ENCODE measurements at regions not wholly inside any gene's neighbourhood (a gene's known extent, or its start where the extent isn't known, plus 50 kb on each side); places are given as distances from the start of the nearest gene placed in this dataset.

GRCh38 chr20:7692478-7692877, 247.8 kb downstream of the HAO1 start:
- H3K18ac ChIP-seq (ENCODE audit: low read length): no peak overlapping the region
- H3K27me3 ChIP-seq (ENCODE audit: insufficient read depth, low read length): no peaks in the 10 kb centered on the region
- no CpG with 5 or more reads among the region's 1 CpG for WGBS (ENCODE audit: extremely low coverage, insufficient coverage, insufficient read length)
- H2AK5ac ChIP-seq (ENCODE audit: low read length): no peak overlapping the region
- H3K79me2 ChIP-seq (ENCODE audit: control insufficient read depth, insufficient read depth, low read length, poor library complexity): no peaks in the 10 kb centered on the region
- H3K23ac ChIP-seq (ENCODE audit: low read length): no peak overlapping the region
- H3K4me1 ChIP-seq (ENCODE audit: control insufficient read depth in 1 of 2, insufficient read depth in 2 of 2, low read length in 2 of 2): peaks cover 0 to 4% of the 10 kb centered on the region in 2 experiments
- no peaks in the 10 kb centered on the region for H3K79me1 ChIP-seq (ENCODE audit: low read length)
- H2BK5ac ChIP-seq (ENCODE audit: low read depth, low read length, poor library complexity): no peak overlapping the region
- peak overlapping the region; percentile 1 for H2AFZ ChIP-seq (ENCODE audit: insufficient read depth, low read length, poor library complexity)
- H2BK120ac ChIP-seq (ENCODE audit: insufficient read depth, low read length, poor library complexity): no peak overlapping the region
- H3K36me3 ChIP-seq (ENCODE audit: control insufficient read depth in 1 of 2, insufficient read depth in 2 of 2, low read length in 2 of 2): no peaks in the 10 kb centered on the region
- peaks cover 1% of the 10 kb centered on the region for H3K9me3 ChIP-seq (ENCODE audit: insufficient read depth, low read depth, low read length)
- peak overlapping the region; percentile 1 for H3K27ac ChIP-seq (ENCODE audit: low read depth, low read length)
- no peak overlapping the region for H4K12ac ChIP-seq (ENCODE audit: low read depth, low read length)
- H3K4me2 ChIP-seq (ENCODE audit: low read length): no peak overlapping the region
- H3K4ac ChIP-seq (ENCODE audit: low read depth, low read length): no peak overlapping the region
- H2BK12ac ChIP-seq (ENCODE audit: low read length): no peak overlapping the region
- DNase-seq: no peak
- H3K4me3 ChIP-seq (ENCODE audit: low read depth, low read length): no peak overlapping the region
- no peak overlapping the region for H4K91ac ChIP-seq (ENCODE audit: low read depth, low read length)
- H3K9ac ChIP-seq (ENCODE audit: low read length): no peak overlapping the region
- H3K14ac ChIP-seq (ENCODE audit: low read length): no peak overlapping the region
- no peak overlapping the region for H4K8ac ChIP-seq (ENCODE audit: low read depth, low read length)

- Histone ChIP-seq H3K14ac (ENCODE audit: low read length) (no peak overlapping the region), H3K27me3 (ENCODE audit: insufficient read depth, low read length) (no peaks in the 10 kb centered on the region), H2BK5ac (ENCODE audit: low read depth, low read length, poor library complexity) (no peak overlapping the region), H2AFZ (ENCODE audit: insufficient read depth, low read length, poor library complexity) (no peak overlapping the region), H3K36me3 (ENCODE audit: control insufficient read depth in 1 of 2, insufficient read depth in 2 of 2, low read length in 2 of 2) (no peaks in the 10 kb centered on the region), H3K79me1 (ENCODE audit: low read length) (no peaks in the 10 kb centered on the region), H3K23ac (ENCODE audit: low read length) (no peak overlapping the region), H2BK120ac (ENCODE audit: insufficient read depth, low read length, poor library complexity) (no peak overlapping the region), H3K9ac (ENCODE audit: low read length) (no peak overlapping the region), H3K4me2 (ENCODE audit: low read length) (no peak overlapping the region), H4K91ac (ENCODE audit: low read depth, low read length) (no peak overlapping the region), H4K12ac (ENCODE audit: low read depth, low read length) (no peak overlapping the region), H3K18ac (ENCODE audit: low read length) (no peak overlapping the region), H4K8ac (ENCODE audit: low read depth, low read length) (no peak overlapping the region), H3K9me3 (ENCODE audit: insufficient read depth, low read depth, low read length) (peaks cover 1% of the 10 kb centered on the region), H2BK12ac (ENCODE audit: low read length) (no peak overlapping the region), H3K4ac (ENCODE audit: low read depth, low read length) (no peak overlapping the region), H3K27ac (ENCODE audit: low read depth, low read length) (no peak overlapping the region), H3K79me2 (ENCODE audit: control insufficient read depth, insufficient read depth, low read length, poor library complexity) (no peaks in the 10 kb centered on the region), H3K4me3 (ENCODE audit: low read depth, low read length) (no peak overlapping the region), H2AK5ac (ENCODE audit: low read length) (no peak overlapping the region), H3K4me1 (ENCODE audit: control insufficient read depth in 1 of 2, insufficient read depth in 2 of 2, low read length in 2 of 2) (peaks cover 0 to 4% of the 10 kb centered on the region in 2 experiments)
- no peak for DNase-seq
These were observed 246.5 kb downstream of the HAO1 start for GRCh38 chr20:7693761-7694160.

- H3K27ac ChIP-seq (ENCODE audit: low read depth, low read length): no peak overlapping the region
- no peak overlapping the region for H2BK5ac ChIP-seq (ENCODE audit: low read depth, low read length, poor library complexity)
- no peak overlapping the region for H3K4ac ChIP-seq (ENCODE audit: low read depth, low read length)
- no peak overlapping the region for H3K18ac ChIP-seq (ENCODE audit: low read length)
- no peak overlapping the region for H2AFZ ChIP-seq (ENCODE audit: insufficient read depth, low read length, poor library complexity)
- H3K4me1 ChIP-seq (ENCODE audit: control insufficient read depth in 1 of 2, insufficient read depth in 2 of 2, low read length in 2 of 2): peaks cover 0 to 4% of the 10 kb centered on the region in 2 experiments
- no peak overlapping the region for H3K14ac ChIP-seq (ENCODE audit: low read length)
- H2AK5ac ChIP-seq (ENCODE audit: low read length): no peak overlapping the region
- H3K9me3 ChIP-seq (ENCODE audit: insufficient read depth, low read depth, low read length): peaks cover 1% of the 10 kb centered on the region
- H2BK120ac ChIP-seq (ENCODE audit: insufficient read depth, low read length, poor library complexity): no peak overlapping the region
- WGBS (ENCODE audit: extremely low coverage, insufficient coverage, insufficient read length): no CpG with 5 or more reads among the region's 5 CpGs
- H4K8ac ChIP-seq (ENCODE audit: low read depth, low read length): no peak overlapping the region
- H4K12ac ChIP-seq (ENCODE audit: low read depth, low read length): no peak overlapping the region
- DNase-seq: no peak
- no peaks in the 10 kb centered on the region for H3K79me1 ChIP-seq (ENCODE audit: low read length)
- H4K91ac ChIP-seq (ENCODE audit: low read depth, low read length): no peak overlapping the region
- no peaks in the 10 kb centered on the region for H3K79me2 ChIP-seq (ENCODE audit: control insufficient read depth, insufficient read depth, low read length, poor library complexity)
- no peak overlapping the region for H2BK12ac ChIP-seq (ENCODE audit: low read length)
- no peak overlapping the region for H3K23ac ChIP-seq (ENCODE audit: low read length)
- no peaks in the 10 kb centered on the region for H3K36me3 ChIP-seq (ENCODE audit: control insufficient read depth in 1 of 2, insufficient read depth in 2 of 2, low read length in 2 of 2)
- H3K4me2 ChIP-seq (ENCODE audit: low read length): no peak overlapping the region
- no peak overlapping the region for H3K9ac ChIP-seq (ENCODE audit: low read length)
- no peak overlapping the region for H3K4me3 ChIP-seq (ENCODE audit: low read depth, low read length)
- H3K27me3 ChIP-seq (ENCODE audit: insufficient read depth, low read length): no peaks in the 10 kb centered on the region
These were observed 245.2 kb downstream of the HAO1 start for GRCh38 chr20:7695051-7695495.

GRCh38 chr20:7695635-7696034, 244.6 kb downstream of the HAO1 start:
- H3K27ac ChIP-seq (ENCODE audit: low read depth, low read length): no peak overlapping the region
- H3K79me2 ChIP-seq (ENCODE audit: control insufficient read depth, insufficient read depth, low read length, poor library complexity): no peaks in the 10 kb centered on the region
- H3K36me3 ChIP-seq (ENCODE audit: control insufficient read depth in 1 of 2, insufficient read depth in 2 of 2, low read length in 2 of 2): no peaks in the 10 kb centered on the region
- H2AFZ ChIP-seq (ENCODE audit: insufficient read depth, low read length, poor library complexity): no peak overlapping the region
- H4K12ac ChIP-seq (ENCODE audit: low read depth, low read length): no peak overlapping the region
- no peak overlapping the region for H3K4ac ChIP-seq (ENCODE audit: low read depth, low read length)
- no peak overlapping the region for H4K8ac ChIP-seq (ENCODE audit: low read depth, low read length)
- no peak overlapping the region for H2BK5ac ChIP-seq (ENCODE audit: low read depth, low read length, poor library complexity)
- H3K14ac ChIP-seq (ENCODE audit: low read length): no peak overlapping the region
- H2BK12ac ChIP-seq (ENCODE audit: low read length): no peak overlapping the region
- H3K79me1 ChIP-seq (ENCODE audit: low read length): no peaks in the 10 kb centered on the region
- peaks cover 1% of the 10 kb centered on the region for H3K9me3 ChIP-seq (ENCODE audit: insufficient read depth, low read depth, low read length)
- H4K91ac ChIP-seq (ENCODE audit: low read depth, low read length): no peak overlapping the region
- no peaks in the 10 kb centered on the region for H3K27me3 ChIP-seq (ENCODE audit: insufficient read depth, low read length)
- no peak overlapping the region for H3K9ac ChIP-seq (ENCODE audit: low read length)
- no peak overlapping the region for H2BK120ac ChIP-seq (ENCODE audit: insufficient read depth, low read length, poor library complexity)
- H3K23ac ChIP-seq (ENCODE audit: low read length): no peak overlapping the region
- peaks cover 0 to 4% of the 10 kb centered on the region in 2 experiments for H3K4me1 ChIP-seq (ENCODE audit: control insufficient read depth in 1 of 2, insufficient read depth in 2 of 2, low read length in 2 of 2)
- no peak for DNase-seq
- H2AK5ac ChIP-seq (ENCODE audit: low read length): no peak overlapping the region
- H3K4me2 ChIP-seq (ENCODE audit: low read length): no peak overlapping the region
- H3K18ac ChIP-seq (ENCODE audit: low read length): no peak overlapping the region
- no peak overlapping the region for H3K4me3 ChIP-seq (ENCODE audit: low read depth, low read length)

Data from trophoblast cell (in vitro differentiated cells and primary cell).